IPS DF 4.7 (cell line): ENCODE measurements at regions not wholly inside any gene's neighbourhood (a gene's known extent, or its start where the extent isn't known, plus 50 kb on each side); places are given as distances from the start of the nearest gene placed in this dataset.
"Not testable (repeated sequence)": the region's sequence is repeated elsewhere in the genome, so short reads cannot be mapped to it uniquely, and the experiment has no call there.

Experiments used
- DNase-seq: peaks from one replicate; pipeline ENCODE4 v3.0.0-alpha.2; 2013; ENCODE audit warnings: low spot score; ENCODE audit errors: extremely low read depth

DNA sequence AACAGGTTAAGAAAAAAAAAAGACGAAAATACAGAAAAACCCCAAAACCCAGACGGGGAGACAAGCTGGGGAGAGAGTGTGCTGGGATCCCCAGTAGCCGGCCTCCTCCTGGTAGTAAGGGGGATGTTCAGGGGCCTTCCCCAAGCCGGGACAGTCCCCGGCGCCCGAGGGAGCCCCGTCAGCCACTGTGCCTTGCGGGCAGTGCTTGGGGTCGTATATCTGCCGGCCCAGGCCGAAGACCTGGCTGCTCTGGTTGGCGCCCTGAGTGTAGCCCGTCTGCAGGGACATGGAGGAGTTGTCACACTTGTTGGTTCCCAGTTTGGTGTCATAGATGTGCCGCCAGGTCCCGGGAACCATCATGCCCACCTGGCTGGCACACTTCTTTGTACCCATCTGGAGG is 287.2 kb upstream of the GADL1 start:
- no peak for DNase-seq

DNA sequence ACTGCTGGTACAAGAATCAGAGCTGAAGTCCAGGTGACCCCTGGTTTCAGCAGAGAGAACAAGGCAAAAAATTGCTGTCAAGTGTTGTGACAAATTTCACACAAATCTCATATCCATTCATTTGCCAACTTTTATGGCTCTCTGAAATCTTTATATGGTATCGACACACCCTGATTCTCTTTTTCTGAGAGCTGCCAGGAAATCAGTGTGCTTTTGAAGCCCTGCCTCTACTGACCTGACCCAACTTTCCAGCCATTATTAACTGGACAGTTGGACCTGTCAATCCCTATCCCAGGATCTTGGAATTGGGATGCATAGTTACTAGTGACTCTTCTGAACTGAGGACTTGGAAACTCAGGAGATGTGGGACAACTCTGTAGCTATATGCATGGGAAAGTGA is 288.2 kb upstream of the GADL1 start:
- DNase-seq: no peak

DNA sequence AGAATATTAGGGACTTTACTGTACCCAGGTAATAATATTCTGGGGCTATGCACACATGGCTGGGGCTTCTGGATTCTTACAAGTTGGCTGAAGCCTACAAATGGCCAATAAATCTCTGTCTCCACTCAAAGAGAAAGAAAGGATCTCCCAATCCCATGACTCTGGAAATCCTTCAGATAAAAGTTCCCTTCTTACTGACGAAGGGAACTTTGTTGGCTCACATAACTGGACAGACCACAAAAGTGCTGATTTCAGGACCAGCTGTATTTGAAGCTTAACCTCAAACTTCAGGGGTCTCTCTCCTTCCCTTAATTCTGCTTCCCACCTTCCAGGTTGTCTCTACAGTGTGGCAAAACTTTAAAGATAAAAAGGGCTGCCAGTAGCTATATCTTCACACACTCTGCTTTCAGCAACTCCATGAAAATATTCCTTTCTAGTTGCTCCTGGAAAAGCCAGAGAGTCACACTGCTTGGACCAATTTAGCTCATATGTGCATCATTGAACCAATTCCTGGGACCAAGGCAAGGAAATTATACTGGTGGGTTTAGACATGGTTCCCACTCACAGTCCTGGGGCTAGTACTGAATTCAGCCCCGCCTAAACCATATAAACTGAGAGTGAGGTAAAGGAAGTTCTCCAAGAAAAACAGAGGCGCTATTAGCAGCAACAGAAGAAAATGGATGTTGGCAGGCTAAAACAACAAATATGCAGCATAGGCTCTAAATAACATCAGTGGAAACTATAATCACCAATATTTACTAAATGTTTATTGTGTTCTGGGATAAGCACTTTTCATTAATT is 290.0 kb upstream of the GADL1 start:
- no peak for DNase-seq

- no peak for DNase-seq
Observed at GRCh38 chr3:31185062-31185357, 290.5 kb upstream of the GADL1 start.

DNA sequence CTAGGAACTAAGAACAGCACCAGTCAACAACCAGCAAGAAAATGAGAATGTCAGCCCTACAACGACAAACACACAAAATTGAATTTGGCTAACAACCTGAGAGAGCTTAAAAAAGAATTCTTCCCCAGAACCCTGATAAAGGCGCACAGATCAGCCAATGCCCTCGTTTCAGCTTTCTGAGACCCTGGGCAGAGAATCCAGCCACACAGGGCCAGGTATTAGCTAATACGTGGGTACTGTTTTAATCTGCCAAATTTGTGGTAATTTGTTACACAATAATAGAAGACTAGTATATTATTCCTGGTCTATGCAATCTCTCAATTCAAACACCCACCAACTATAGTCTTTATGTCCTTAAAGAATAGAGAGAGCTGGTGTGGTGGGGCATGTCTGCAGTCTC is 291.6 kb upstream of the GADL1 start:
- DNase-seq: no peak

- no peak for DNase-seq
Observed at GRCh38 chr3:31187380-31187779, 292.9 kb upstream of the GADL1 start.

DNA sequence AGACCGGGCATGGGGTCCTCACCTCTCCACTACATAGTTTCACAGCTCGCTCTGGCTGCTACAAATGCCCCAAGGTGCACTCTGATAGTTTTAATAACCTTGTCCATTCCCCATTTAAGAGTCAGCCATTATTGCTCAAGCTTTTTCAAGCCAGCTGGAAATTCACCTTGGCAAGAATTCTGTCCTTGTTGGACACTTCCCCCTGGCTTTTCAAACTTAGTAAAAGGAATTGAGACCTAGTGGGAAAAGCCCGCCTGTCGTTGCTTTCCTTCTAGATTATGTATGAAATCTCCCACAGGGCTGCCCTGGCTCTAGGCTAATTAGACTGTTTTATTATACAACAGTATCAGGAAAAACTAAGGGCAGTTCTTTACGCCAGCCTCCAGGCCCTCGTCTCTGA is 293.7 kb upstream of the GADL1 start:
- no peak for DNase-seq

DNA sequence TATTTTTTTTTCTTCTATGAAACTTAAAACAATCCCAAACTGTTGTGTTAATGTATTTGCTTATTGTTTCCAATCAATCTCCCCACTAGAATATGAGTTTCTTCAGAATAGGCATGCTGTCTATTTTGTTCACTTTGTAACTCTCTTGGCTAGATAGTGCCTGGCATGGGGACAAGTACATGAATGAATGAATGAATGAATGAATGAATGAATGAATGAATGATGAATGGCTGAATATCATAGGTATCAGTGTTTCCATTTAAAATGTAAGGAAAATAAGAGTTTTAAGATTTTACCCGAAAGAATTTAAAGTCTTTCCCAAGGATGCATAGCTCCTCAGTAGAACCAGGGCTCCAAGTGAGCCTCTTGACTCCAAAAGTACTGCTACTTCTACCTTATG is 294.9 kb upstream of the GADL1 start:
- no peak for DNase-seq

GRCh38 chr3:31189971-31190370 is 295.5 kb upstream of the GADL1 start:
- no peak for DNase-seq

DNA sequence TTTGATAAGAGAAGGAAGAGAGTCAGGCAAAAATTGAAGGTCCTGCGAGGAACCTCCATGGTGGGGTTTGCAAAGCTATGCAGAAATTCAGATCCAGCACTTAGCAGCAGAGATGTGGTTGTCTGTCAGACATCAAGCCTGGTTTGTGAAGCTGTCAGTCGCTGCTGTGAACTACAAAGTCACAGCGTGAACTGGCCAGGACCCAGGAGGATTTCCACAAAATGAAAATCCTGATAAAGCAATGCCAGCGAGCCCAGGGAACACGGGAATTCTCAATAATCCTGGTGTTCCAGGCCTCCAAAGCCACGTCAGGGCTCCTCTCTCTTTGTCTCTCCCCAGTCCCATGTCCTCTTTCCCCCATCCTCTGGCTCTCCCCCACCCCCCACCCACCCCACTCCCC is 296.9 kb upstream of the GADL1 start:
- DNase-seq: no peak

GRCh38 chr3:31193429-31193828 is 299.0 kb upstream of the GADL1 start:
- no peak for DNase-seq

DNA sequence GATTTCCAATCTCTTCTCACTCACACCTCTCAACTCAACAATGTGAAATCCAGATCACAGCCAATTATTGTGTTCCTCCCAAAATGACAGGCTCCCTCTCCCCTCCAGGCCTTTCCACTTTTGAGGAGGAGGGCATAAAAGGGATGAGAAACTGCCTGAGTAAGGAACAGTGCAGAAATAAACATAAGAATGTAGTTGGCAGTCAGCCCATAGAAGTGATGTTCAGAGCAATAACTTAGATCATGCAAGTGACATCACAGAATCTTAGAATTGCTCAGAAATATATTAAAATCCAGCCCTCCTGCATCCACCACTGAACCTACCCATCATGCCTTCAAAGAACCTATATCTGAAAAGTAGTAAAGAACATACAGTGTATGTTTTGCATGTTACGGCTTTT is 299.4 kb upstream of the GADL1 start:
- DNase-seq: no peak

GRCh38 chr3:31196261-31196660 is 301.8 kb upstream of the GADL1 start:
- DNase-seq: no peak

DNA sequence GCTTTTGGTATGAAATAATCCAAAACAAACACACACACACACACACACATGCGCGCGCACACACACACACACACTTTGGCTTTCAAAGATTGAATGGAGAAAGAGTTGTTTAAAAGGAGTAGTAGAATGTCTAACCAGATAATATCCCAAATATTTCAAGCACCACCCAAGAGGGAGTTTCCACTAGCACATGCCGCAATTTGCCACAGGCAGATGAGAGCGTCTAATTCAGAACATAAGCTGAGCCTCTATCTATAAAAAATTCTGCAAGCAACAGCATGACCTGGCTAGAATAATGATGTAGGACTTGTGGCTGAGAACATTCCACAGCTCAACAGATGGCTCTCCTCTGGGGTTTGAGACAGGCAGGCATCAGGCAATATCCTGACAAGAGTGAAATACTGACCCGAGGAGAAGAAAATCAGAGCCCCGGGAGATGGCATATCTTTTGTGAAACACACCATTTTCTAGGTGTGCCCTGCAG is 302.5 kb upstream of the GADL1 start:
- DNase-seq: no peak

DNA sequence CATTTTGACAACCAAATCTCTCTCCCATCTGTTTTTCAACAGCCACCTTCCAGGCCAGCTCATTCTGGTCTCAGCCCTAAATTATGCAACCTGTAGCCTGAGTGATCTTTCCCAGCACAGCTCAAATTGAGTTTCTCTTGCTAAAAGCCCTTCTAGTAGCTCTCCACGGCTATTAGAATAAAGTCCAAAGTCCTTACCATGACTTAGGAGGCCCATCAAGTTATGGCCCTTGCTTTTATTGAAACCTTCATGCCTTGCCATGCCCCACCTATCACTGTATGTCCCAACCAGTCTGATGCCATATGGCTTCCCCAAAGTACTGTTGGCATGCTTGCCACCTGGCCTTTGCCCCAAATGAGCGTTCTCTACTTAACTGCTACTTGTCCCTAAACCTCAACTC is 303.5 kb upstream of the GADL1 start:
- DNase-seq: no peak

- no peak for DNase-seq
Observed at GRCh38 chr3:31198890-31199289, 304.4 kb upstream of the GADL1 start.

DNA sequence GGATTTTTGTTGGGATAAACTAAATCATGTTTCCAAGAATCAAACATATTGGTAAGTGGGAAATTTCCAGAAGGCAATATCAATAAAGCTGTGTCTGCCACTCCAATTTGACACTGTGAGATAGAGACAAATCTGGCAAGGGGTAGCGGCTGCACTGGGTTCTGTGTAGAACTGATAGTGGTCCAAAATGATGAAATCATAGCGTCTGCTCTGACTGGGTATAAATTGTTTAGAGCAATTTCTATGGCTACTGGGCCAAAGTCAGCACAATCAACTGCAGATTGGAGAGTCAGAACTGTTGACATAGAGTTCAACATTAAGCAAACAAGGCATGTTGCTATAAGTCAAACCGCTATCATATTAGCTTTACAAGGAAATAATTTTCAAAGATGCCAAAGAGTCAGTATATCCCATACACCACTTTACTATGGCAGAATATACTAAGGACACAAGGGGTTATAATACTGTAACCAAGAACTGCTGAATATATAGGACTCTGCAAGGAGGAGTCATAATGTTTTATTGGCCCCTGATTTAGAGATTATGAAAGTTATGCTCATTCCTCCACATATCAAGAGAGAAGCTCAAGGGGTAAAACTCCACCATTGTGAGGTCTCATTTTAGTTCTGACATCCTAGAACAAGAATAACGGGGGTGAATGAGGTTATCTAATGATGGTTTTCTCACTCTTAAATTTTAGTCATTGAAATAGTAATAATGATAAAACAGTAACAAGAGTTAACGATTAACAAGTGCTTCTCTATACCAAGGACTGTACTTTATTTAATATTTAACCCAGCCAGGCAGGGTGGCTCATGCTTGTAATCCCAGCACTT is 309.7 kb upstream of the GADL1 start:
- DNase-seq: no peak

- not testable (repeated sequence) for DNase-seq
Observed at GRCh38 chr3:31204796-31205056, 310.3 kb upstream of the GADL1 start.

- no peak for DNase-seq
Observed at GRCh38 chr3:31210068-31210645, 315.7 kb upstream of the GADL1 start.

- DNase-seq: no peak
Observed at GRCh38 chr3:31213869-31214486, 318.7 kb upstream of the STT3B start.

- no peak for DNase-seq
Observed at GRCh38 chr3:31218082-31218481, 314.6 kb upstream of the STT3B start.

DNA sequence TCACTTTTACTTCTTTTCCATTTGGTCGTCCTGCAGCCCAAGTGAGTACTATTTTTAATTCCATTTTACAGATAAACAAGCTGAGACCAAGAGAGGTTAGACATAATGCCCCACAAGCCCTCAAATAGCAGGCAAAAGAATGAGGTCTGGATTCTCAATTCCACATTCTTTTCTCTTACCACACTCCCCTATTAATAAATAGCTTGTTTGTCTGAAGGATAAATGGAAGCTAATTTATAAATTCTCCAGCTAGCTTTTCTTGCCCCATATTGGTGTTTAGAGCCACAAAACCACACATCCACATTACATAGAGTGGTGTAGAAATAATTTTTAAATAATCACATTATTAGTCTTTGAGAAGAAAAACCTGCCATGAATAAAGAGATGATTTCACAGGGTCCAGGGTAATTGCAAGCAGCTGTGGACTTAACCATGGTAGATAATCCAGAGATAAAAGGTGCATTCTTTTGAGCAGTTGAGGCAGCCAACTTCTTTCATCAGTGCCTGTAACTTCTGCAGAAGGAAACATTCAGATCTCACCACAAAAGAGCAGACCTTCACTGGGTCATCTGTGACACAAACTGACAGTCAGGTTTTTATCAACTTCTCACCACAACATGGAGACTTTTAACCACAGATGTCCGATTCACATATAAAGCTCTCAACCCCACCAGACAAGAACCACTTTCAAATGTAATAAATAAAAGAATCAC is 313.4 kb upstream of the STT3B start:
- no peak for DNase-seq
